OCI-LY1 (cell line): ENCODE measurements at regions not wholly inside any gene's neighbourhood (a gene's known extent, or its start where the extent isn't known, plus 50 kb on each side); places are given as distances from the start of the nearest gene placed in this dataset.

ENCODE experiments used
- EZH2 ChIP-seq: fragments of 200-600 bp; sonication (generic), shearing (Covaris generic); IDR thresholded peaks from 2 replicates; pipeline ENCODE4 v1.8.0; 2017; ENCODE audit warnings: borderline replicate concordance, mixed run types, mild to moderate bottlenecking, antibody characterized with exemption, low read length, moderate library complexity, mixed read lengths
- TF ChIP-seq, protein P1 (sequence below): fragments of 200-600 bp; sonication (generic), shearing (Covaris generic); IDR thresholded peaks from 2 replicates; pipeline ENCODE4 v1.5.1; 2017; ENCODE audit warnings: mild to moderate bottlenecking, antibody characterized with exemption, low read length, moderate library complexity, mixed read lengths

DNA sequence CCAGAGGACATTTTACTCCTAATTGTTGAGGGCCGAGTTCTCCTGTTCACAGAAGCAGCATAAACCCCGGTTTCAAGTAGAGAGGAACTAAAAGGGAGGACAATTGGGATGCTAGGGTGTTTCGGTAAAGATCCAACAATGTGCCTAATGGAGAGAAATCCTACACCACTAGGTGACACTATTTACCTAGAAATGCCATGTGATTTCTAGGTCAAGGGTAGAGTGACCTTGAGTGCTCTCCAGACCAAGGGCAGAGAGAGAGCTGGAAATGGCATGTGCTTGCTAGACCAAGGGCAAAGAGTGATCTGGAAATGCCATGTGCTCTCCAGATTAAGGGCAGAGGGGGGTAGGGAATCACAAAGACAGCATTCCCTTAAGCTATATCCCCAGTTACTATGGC lies 472.0 kb downstream of the DCDC2C start:
- TF ChIP-seq, protein P1, sequence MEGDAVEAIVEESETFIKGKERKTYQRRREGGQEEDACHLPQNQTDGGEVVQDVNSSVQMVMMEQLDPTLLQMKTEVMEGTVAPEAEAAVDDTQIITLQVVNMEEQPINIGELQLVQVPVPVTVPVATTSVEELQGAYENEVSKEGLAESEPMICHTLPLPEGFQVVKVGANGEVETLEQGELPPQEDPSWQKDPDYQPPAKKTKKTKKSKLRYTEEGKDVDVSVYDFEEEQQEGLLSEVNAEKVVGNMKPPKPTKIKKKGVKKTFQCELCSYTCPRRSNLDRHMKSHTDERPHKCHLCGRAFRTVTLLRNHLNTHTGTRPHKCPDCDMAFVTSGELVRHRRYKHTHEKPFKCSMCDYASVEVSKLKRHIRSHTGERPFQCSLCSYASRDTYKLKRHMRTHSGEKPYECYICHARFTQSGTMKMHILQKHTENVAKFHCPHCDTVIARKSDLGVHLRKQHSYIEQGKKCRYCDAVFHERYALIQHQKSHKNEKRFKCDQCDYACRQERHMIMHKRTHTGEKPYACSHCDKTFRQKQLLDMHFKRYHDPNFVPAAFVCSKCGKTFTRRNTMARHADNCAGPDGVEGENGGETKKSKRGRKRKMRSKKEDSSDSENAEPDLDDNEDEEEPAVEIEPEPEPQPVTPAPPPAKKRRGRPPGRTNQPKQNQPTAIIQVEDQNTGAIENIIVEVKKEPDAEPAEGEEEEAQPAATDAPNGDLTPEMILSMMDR: peak; percentile 22; the same call in 1 of the 2 replicates
- no peak for TF ChIP-seq EZH2
